ENCODE measurements at regions not wholly inside any gene's neighbourhood (a gene's known extent, or its start where the extent isn't known, plus 50 kb on each side); places are given as distances from the start of the nearest gene placed in this dataset.

DNA sequence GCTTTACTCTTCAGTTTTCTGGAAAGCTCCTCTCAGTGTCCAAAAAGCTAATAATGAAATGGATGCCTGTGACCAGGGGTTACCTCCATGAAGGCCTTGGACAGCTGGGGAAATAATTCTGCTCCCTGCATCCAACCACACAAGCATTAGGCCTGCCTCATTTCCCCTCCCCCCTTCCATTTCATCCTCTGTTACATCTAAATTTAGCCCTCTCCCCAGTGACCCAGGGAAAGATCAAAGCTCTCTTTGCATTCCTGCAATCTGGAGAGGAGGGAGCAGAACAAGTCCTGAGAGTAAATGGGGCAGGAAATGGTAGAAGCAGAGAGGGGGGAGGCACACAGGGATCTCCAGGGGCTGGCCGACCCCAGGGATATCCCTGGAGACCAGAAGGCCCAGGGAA lies 452.7 kb downstream of the TSHZ3 start:
- Histone ChIP-seq H3K4ac (ENCODE audit: low read depth, low read length) (no peak overlapping the region), H3K79me2 (ENCODE audit: insufficient read depth, low read length) (no peaks in the 10 kb centered on the region), H3K4me1 (ENCODE audit: insufficient read depth, low read length) (peaks cover 19% of the 10 kb centered on the region; the same call in 1 of the 2 replicates), H3K4me2 (ENCODE audit: insufficient read depth, insufficient read length, low read length) (peak overlapping the region; percentile 18), H3K27ac (ENCODE audit: insufficient read length, low read depth, low read length) (peak overlapping the region; percentile 33), H3T11ph (ENCODE audit: low read length) (no peak overlapping the region), H3K9ac (ENCODE audit: extremely low read depth, insufficient read length, low read length) (no peak overlapping the region), H3K23me2 (ENCODE audit: insufficient read length, low read depth, low read length, poor library complexity, severe bottlenecking) (peaks cover 3% of the 10 kb centered on the region), H2BK5ac (ENCODE audit: insufficient read length, low read length) (no peak overlapping the region), H2BK15ac (ENCODE audit: low read depth, low read length) (no peak overlapping the region), H4K8ac (replicated peaks; ENCODE audit: insufficient read length, low read depth, low read length) (no peak overlapping the region), H4K5ac (ENCODE audit: insufficient read length, low read depth, low read length) (no peak overlapping the region), H2BK20ac (ENCODE audit: low read depth, low read length, poor library complexity, severe bottlenecking) (no peak overlapping the region), H4K91ac (ENCODE audit: insufficient read length, low read depth, low read length) (no peak overlapping the region), H3K14ac (ENCODE audit: insufficient read depth, low read length) (no peak overlapping the region), H3K27me3 (ENCODE audit: insufficient read depth, low read length) (no peaks in the 10 kb centered on the region), H2AFZ (ENCODE audit: low read length) (no peak overlapping the region), H2AK5ac (ENCODE audit: insufficient read length, low read length) (no peak overlapping the region), H2BK12ac (ENCODE audit: insufficient read length, low read depth, low read length) (no peak overlapping the region), H3K18ac (ENCODE audit: insufficient read length, low read depth, low read length) (no peak overlapping the region), H3K79me1 (ENCODE audit: insufficient read depth, low read depth, low read length, poor library complexity, severe bottlenecking) (no peaks in the 10 kb centered on the region), H4K20me1 (ENCODE audit: control insufficient read depth, insufficient read depth, insufficient read length) (no peaks in the 10 kb centered on the region), H3K23ac (ENCODE audit: insufficient read length, low read depth, low read length) (no peak overlapping the region), H3K56ac (ENCODE audit: insufficient read length, low read depth, low read length) (no peak overlapping the region), H2BK120ac (ENCODE audit: low read depth, low read length, poor library complexity, severe bottlenecking) (no peak overlapping the region), H3K9me3 (ENCODE audit: control insufficient read depth, low read depth, low read length) (no peaks in the 10 kb centered on the region)
- TF ChIP-seq, protein P1, sequence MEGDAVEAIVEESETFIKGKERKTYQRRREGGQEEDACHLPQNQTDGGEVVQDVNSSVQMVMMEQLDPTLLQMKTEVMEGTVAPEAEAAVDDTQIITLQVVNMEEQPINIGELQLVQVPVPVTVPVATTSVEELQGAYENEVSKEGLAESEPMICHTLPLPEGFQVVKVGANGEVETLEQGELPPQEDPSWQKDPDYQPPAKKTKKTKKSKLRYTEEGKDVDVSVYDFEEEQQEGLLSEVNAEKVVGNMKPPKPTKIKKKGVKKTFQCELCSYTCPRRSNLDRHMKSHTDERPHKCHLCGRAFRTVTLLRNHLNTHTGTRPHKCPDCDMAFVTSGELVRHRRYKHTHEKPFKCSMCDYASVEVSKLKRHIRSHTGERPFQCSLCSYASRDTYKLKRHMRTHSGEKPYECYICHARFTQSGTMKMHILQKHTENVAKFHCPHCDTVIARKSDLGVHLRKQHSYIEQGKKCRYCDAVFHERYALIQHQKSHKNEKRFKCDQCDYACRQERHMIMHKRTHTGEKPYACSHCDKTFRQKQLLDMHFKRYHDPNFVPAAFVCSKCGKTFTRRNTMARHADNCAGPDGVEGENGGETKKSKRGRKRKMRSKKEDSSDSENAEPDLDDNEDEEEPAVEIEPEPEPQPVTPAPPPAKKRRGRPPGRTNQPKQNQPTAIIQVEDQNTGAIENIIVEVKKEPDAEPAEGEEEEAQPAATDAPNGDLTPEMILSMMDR (conservative IDR thresholded peaks at IDR 0.05), result no peak
- peak overlapping the region in 1 of 2 experiments; percentile 28; a peak in 2 of 5 replicates for H3K4me3 Mint-ChIP-seq
- H3K27me3 Mint-ChIP-seq (ENCODE audit: low read depth), result peaks cover 2% of the 10 kb centered on the region; the same call in 1 of the 2 replicates
- WGBS (ENCODE audit: extremely low coverage, insufficient read length, low lambda C conversion rate), result no CpG with 5 or more reads among the region's 1 CpG
- H3K9me3 Mint-ChIP-seq, result no peaks in the 10 kb centered on the region; a peak in 1 of 5 replicates
- peaks cover 0 to 2% (median 0%) of the 10 kb centered on the region in 3 experiments; a peak in 1 of 7 replicates for H3K36me3 Mint-ChIP-seq (ENCODE audit: insufficient read depth in 1 of 3, low read depth in 3 of 3)
- H3K4me1 Mint-ChIP-seq, result peaks cover 37 to 52% of the 10 kb centered on the region in 2 experiments
- peak overlapping the region; percentile 14 to 92 (median 46); a peak in 6 of 7 replicates for H3K27ac Mint-ChIP-seq
- peak; percentile 66 for DNase-seq

Measured in H9 (cell line).